Neural progenitor cell (in vitro differentiated cells): ENCODE measurements at regions not wholly inside any gene's neighbourhood (a gene's known extent, or its start where the extent isn't known, plus 50 kb on each side); places are given as distances from the start of the nearest gene placed in this dataset.

ENCODE experiments used
- EZH2 ChIP-seq: fragments of 200-600 bp; sonication (generic); IDR thresholded peaks from 2 replicates; pipeline ENCODE4 v1.6.1; 2017; ENCODE audit warnings: antibody characterized with exemption, mild to moderate bottlenecking, moderate library complexity
- TF ChIP-seq, protein P1 (sequence below): fragments of 200-600 bp; sonication (generic); IDR thresholded peaks from 2 replicates; pipeline ENCODE4 v1.5.1; 2017; ENCODE audit warnings: antibody characterized with exemption, mild to moderate bottlenecking

DNA sequence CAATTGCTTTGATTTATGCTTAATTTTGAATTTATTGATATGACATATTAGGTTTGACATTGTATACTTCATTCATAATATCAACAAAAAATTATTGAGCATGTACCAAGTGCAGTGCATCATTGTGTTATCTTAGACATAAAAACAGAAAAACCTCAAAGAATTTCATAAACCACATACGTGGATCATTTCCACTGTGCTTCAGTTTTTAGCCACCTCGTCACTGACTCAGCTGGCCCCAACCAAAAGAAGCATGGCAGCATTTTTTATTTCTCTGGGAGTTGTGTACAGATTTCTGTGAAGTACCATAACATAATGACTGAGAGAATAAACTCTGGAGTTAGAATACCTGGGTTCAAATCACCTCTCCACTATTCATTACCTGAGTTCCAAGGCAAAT lies 95.6 kb upstream of the C1orf87 start:
- TF ChIP-seq EZH2, result no peak
- TF ChIP-seq, protein P1, sequence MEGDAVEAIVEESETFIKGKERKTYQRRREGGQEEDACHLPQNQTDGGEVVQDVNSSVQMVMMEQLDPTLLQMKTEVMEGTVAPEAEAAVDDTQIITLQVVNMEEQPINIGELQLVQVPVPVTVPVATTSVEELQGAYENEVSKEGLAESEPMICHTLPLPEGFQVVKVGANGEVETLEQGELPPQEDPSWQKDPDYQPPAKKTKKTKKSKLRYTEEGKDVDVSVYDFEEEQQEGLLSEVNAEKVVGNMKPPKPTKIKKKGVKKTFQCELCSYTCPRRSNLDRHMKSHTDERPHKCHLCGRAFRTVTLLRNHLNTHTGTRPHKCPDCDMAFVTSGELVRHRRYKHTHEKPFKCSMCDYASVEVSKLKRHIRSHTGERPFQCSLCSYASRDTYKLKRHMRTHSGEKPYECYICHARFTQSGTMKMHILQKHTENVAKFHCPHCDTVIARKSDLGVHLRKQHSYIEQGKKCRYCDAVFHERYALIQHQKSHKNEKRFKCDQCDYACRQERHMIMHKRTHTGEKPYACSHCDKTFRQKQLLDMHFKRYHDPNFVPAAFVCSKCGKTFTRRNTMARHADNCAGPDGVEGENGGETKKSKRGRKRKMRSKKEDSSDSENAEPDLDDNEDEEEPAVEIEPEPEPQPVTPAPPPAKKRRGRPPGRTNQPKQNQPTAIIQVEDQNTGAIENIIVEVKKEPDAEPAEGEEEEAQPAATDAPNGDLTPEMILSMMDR, result no peak
